Peyer's patch (tissue), 4 donors: ENCODE measurements at regions not wholly inside any gene's neighbourhood (a gene's known extent, or its start where the extent isn't known, plus 50 kb on each side); places are given as distances from the start of the nearest gene placed in this dataset.

Experiments
- POLR2A ChIP-seq, 2 donors: fragments of 450-650 bp; IDR thresholded peaks; one replicate each; pipeline ENCODE4 v1.5.1; 2017; ENCODE audit warnings: antibody characterized with exemption in 2 of 2, mild to moderate bottlenecking in 2 of 2, moderate library complexity in 2 of 2
- TF ChIP-seq, protein P1 (sequence below), 6 experiments: fragments of 450-650 bp in 4 of 6; fragments of 200-600 bp in 2 of 6; sonication (generic) in 1 of 6; IDR thresholded peaks; one replicate each; pipeline ENCODE4 v1.5.1; 2017 to 2019; ENCODE audit warnings: antibody characterized with exemption in 6 of 6, mild to moderate bottlenecking in 3 of 6, moderate library complexity in 1 of 6

DNA sequence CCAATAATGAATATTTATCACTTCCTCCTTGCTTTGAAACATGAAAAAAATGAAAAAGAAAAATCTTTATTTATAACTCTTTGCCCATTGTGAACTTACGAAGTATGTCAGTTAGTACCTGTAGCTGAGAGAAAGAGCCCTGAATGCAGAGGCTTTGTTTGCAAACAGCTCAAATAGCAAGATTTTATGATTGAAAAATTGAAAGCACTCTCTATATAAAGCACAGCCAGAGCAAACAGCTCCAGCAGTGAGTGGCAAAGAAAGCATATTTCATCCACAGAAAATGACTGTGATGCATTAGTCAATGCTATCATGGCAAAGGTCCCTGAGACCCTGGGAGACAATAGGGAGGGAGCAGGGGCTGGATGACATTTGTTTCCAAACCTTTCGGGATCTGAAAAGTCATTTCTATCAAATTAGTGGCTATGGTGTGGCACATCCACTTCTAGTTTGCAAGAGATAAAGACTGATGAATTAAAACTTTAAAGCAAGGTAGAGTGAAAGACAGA lies 576.1 kb downstream of the OTOL1 start:
- TF ChIP-seq, protein P1, sequence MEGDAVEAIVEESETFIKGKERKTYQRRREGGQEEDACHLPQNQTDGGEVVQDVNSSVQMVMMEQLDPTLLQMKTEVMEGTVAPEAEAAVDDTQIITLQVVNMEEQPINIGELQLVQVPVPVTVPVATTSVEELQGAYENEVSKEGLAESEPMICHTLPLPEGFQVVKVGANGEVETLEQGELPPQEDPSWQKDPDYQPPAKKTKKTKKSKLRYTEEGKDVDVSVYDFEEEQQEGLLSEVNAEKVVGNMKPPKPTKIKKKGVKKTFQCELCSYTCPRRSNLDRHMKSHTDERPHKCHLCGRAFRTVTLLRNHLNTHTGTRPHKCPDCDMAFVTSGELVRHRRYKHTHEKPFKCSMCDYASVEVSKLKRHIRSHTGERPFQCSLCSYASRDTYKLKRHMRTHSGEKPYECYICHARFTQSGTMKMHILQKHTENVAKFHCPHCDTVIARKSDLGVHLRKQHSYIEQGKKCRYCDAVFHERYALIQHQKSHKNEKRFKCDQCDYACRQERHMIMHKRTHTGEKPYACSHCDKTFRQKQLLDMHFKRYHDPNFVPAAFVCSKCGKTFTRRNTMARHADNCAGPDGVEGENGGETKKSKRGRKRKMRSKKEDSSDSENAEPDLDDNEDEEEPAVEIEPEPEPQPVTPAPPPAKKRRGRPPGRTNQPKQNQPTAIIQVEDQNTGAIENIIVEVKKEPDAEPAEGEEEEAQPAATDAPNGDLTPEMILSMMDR (IDR thresholded peaks at IDR 0.05): no peak
- TF ChIP-seq POLR2A (IDR thresholded peaks at IDR 0.05): no peak
